PC-9 (cell line): ENCODE measurements at regions not wholly inside any gene's neighbourhood (a gene's known extent, or its start where the extent isn't known, plus 50 kb on each side); places are given as distances from the start of the nearest gene placed in this dataset.

ENCODE experiments used
- CTCF ChIP-seq: fragments of 200-600 bp; sonication (generic); conservative IDR thresholded peaks from 2 replicates; pipeline ENCODE4 v1.6.1; 2017; ENCODE audit warnings: mixed run types, antibody characterized with exemption, mild to moderate bottlenecking, moderate library complexity
- EZH2 ChIP-seq: fragments of 200-600 bp; sonication (generic); IDR thresholded peaks from 2 replicates; pipeline ENCODE4 v1.8.0; 2017; ENCODE audit warnings: antibody characterized with exemption, low read depth

- no peak for TF ChIP-seq CTCF
- no peak for TF ChIP-seq EZH2
Observed at GRCh38 chr1:29398431-29398830, 162.1 kb downstream of the PTPRU start.
